Hepatocyte (in vitro differentiated cells): ENCODE measurements at regions not wholly inside any gene's neighbourhood (a gene's known extent, or its start where the extent isn't known, plus 50 kb on each side); places are given as distances from the start of the nearest gene placed in this dataset.

Experiments
- DNase-seq: peaks from one replicate; pipeline ENCODE4 v3.0.0-alpha.2; 2016; ENCODE audit warnings: low spot score
- H2AFZ ChIP-seq: fragments of 200-600 bp; sonication (generic); 2 replicates; pipeline ENCODE4 v1.6.0; 2016; ENCODE audit warnings: antibody characterized with exemption, mild to moderate bottlenecking
- H3K27ac ChIP-seq: fragments of 200-600 bp; sonication (generic); 2 replicates; pipeline ENCODE4 v1.5.1; 2016; ENCODE audit warnings: mild to moderate bottlenecking
- H3K27me3 ChIP-seq: fragments of 200-600 bp; sonication (generic); 2 replicates; pipeline ENCODE4 v1.6.1; 2016
- H3K36me3 ChIP-seq: fragments of 200-600 bp; sonication (generic); replicated peaks from 2 replicates; pipeline ENCODE4 v1.5.1; 2016; ENCODE audit warnings: low read depth; ENCODE audit not compliant: insufficient read depth
- H3K4me1 ChIP-seq: fragments of 200-600 bp; sonication (generic); 2 replicates; pipeline ENCODE4 v1.5.1; 2016; ENCODE audit warnings: mild to moderate bottlenecking, moderate library complexity; ENCODE audit not compliant: insufficient read depth
- H3K4me2 ChIP-seq: fragments of 200-600 bp; sonication (generic); 2 replicates; pipeline ENCODE4 v1.6.0; 2016
- H3K4me3 ChIP-seq: fragments of 200-600 bp; sonication (generic); 2 replicates; pipeline ENCODE4 v1.5.1; 2016; ENCODE audit warnings: mild to moderate bottlenecking
- H3K79me2 ChIP-seq: fragments of 200-600 bp; sonication (generic); 2 replicates; pipeline ENCODE4 v1.6.0; 2017; ENCODE audit warnings: mild to moderate bottlenecking
- H3K9me2 ChIP-seq: fragments of 200-600 bp; sonication (generic); replicated peaks from 2 replicates; pipeline ENCODE4 v1.6.0; 2017; ENCODE audit warnings: mild to moderate bottlenecking; ENCODE audit not compliant: insufficient read depth
- H3K9me3 ChIP-seq: fragments of 200-600 bp; sonication (generic); 2 replicates; pipeline ENCODE4 v1.5.1; 2016; ENCODE audit warnings: low read depth, mild to moderate bottlenecking
- H4K20me1 ChIP-seq: fragments of 200-600 bp; sonication (generic); 2 replicates; pipeline ENCODE4 v1.6.0; 2016; ENCODE audit warnings: mild to moderate bottlenecking; ENCODE audit not compliant: insufficient read depth, poor library complexity, severe bottlenecking
- CTCF ChIP-seq: fragments of 200-600 bp; sonication (generic); IDR thresholded peaks from 2 replicates; pipeline ENCODE4 v1.5.1; 2016; ENCODE audit warnings: antibody characterized with exemption, mild to moderate bottlenecking; ENCODE audit not compliant: poor library complexity
- EZH2 ChIP-seq: fragments of 200-600 bp; sonication (generic); IDR thresholded peaks from 2 replicates; pipeline ENCODE4 v1.6.1; 2016; ENCODE audit warnings: antibody characterized with exemption, mild to moderate bottlenecking, borderline replicate concordance
- EZH2phosphoT487 ChIP-seq: fragments of 200-600 bp; sonication (generic); IDR thresholded peaks from one replicate; pipeline ENCODE4 v1.6.1; 2018; ENCODE audit warnings: antibody characterized with exemption, mild to moderate bottlenecking, low read depth, moderate library complexity; ENCODE audit not compliant: unreplicated experiment, severe bottlenecking
- WGBS: methylation state at CpG from one replicate; pipeline ENCODE4 v1.1.6; 2016; ENCODE audit warnings: low lambda C conversion rate; ENCODE audit errors: missing lambda C conversion rate; 5-methylcytosine and 5-hydroxymethylcytosine counted together

GRCh38 chr20:62552613-62553012, 76.8 kb upstream of the GATA5 start:
- no peak for TF ChIP-seq EZH2
- no peak for TF ChIP-seq CTCF
- no peak for TF ChIP-seq EZH2phosphoT487

GRCh38 chr20:62553136-62553837, 77.5 kb upstream of the GATA5 start:
- Histone ChIP-seq H3K27me3 (peaks cover 41% of the 10 kb centered on the region), H2AFZ (no peak overlapping the region), H4K20me1 (no peaks in the 10 kb centered on the region), H3K27ac (no peak overlapping the region), H3K4me3 (no peak overlapping the region), H3K36me3 (no peaks in the 10 kb centered on the region), H3K4me1 (peaks cover 17% of the 10 kb centered on the region), H3K9me2 (no peaks in the 10 kb centered on the region), H3K9me3 (no peaks in the 10 kb centered on the region), H3K4me2 (no peak overlapping the region), H3K79me2 (no peaks in the 10 kb centered on the region)
- no peak for TF ChIP-seq CTCF
- TF ChIP-seq EZH2: no peak
- TF ChIP-seq EZH2phosphoT487: no peak
- no peak for DNase-seq
- 89% methylated on average over 31 of the region's 33 CpGs for WGBS

More at GRCh38 chr20:62552613-62553012, 76.8 kb upstream of the GATA5 start:
- no peak for DNase-seq
- Histone ChIP-seq H3K36me3 (no peaks in the 10 kb centered on the region), H3K27ac (no peak overlapping the region), H3K4me3 (no peak overlapping the region), H3K9me3 (no peaks in the 10 kb centered on the region), H3K9me2 (no peaks in the 10 kb centered on the region), H3K4me1 (peaks cover 17% of the 10 kb centered on the region), H4K20me1 (no peaks in the 10 kb centered on the region), H2AFZ (no peak overlapping the region), H3K79me2 (no peaks in the 10 kb centered on the region), H3K27me3 (peaks cover 41% of the 10 kb centered on the region), H3K4me2 (no peak overlapping the region)
- 85% methylated on average over 10 of the region's 14 CpGs for WGBS

- Histone ChIP-seq H3K4me3 (no peak overlapping the region), H3K4me2 (no peak overlapping the region), H3K27ac (no peak overlapping the region), H4K20me1 (no peaks in the 10 kb centered on the region), H3K36me3 (no peaks in the 10 kb centered on the region), H3K79me2 (no peaks in the 10 kb centered on the region), H3K4me1 (peaks cover 17% of the 10 kb centered on the region), H3K27me3 (peaks cover 41% of the 10 kb centered on the region), H3K9me3 (no peaks in the 10 kb centered on the region), H3K9me2 (no peaks in the 10 kb centered on the region), H2AFZ (no peak overlapping the region)
- WGBS: 87% methylated on average over 7 of the region's 7 CpGs
- TF ChIP-seq EZH2: no peak
- no peak for TF ChIP-seq CTCF
- no peak for TF ChIP-seq EZH2phosphoT487
- no peak for DNase-seq
Measured at GRCh38 chr20:62553838-62554161, 78.0 kb upstream of the GATA5 start.
